AG04450 (cell line): ENCODE measurements at regions not wholly inside any gene's neighbourhood (a gene's known extent, or its start where the extent isn't known, plus 50 kb on each side); places are given as distances from the start of the nearest gene placed in this dataset.
"Not testable (repeated sequence)": the region's sequence is repeated elsewhere in the genome, so short reads cannot be mapped to it uniquely, and the experiment has no call there.

Experiments used
- CTCF ChIA-PET: fragments of 300-600, 350-600 bp; formaldehyde crosslinking; extraction: SDS; loops from one replicate; lab custom pipeline; 2022; ENCODE audit warnings: antibody characterized with exemption, inconsistent platforms; lab: Charles Lee
- POLR2A ChIA-PET: fragments of 350-600 bp; formaldehyde crosslinking; extraction: SDS; loops from one replicate; lab custom pipeline; 2021; ENCODE audit warnings: antibody characterized with exemption, inconsistent platforms; lab: Yijun Ruan, JAX
- DNase-seq: peaks from one replicate; pipeline ENCODE4 v3.0.0-alpha.2; 2011; ENCODE audit warnings: low read depth, low spot score
- H3K27ac ChIP-seq: one replicate; pipeline ENCODE4 v1.5.1; 2012; ENCODE audit warnings: low read depth, low read length, control low read depth
- H3K27me3 ChIP-seq: one replicate; pipeline ENCODE4 v1.6.0; 2012; ENCODE audit warnings: low read length; ENCODE audit not compliant: control insufficient read depth, insufficient read depth
- H3K4me3 ChIP-seq: 2 replicates; pipeline ENCODE4 v1.5.1; 2011; ENCODE audit warnings: mild to moderate bottlenecking, low read depth, low read length, control low read depth
- H3K9me3 ChIP-seq: 2 replicates; pipeline ENCODE4 v1.5.1; 2012; ENCODE audit warnings: low read length; ENCODE audit not compliant: control insufficient read depth, insufficient read depth
- CTCF ChIP-seq: IDR thresholded peaks from 2 replicates; pipeline ENCODE4 v1.5.1; 2011; ENCODE audit warnings: low read depth, low read length, control low read depth, inconsistent platforms

- no peak for DNase-seq
- H3K27me3 ChIP-seq = peaks cover 15% of the 10 kb centered on the region
- ChIA-PET POLR2A (no interaction called here), CTCF (interaction anchor here (1.2 kb wide), 1 partner anchor 211 kb away, joined by 4 read pairs; no protein-coding TSS in a partner anchor)
- TF ChIP-seq CTCF = no peak
- H3K27ac ChIP-seq = no peak overlapping the region
- no peak overlapping the region for H3K4me3 ChIP-seq
- H3K9me3 ChIP-seq = no peaks in the 10 kb centered on the region; the same call in 1 of the 2 replicates
Observed at GRCh38 chr6:804317-804716, 111.4 kb upstream of the EXOC2 start.

- CTCF ChIA-PET = no interaction called here
- POLR2A ChIA-PET = no interaction called here
- Histone ChIP-seq H3K27ac (no peak overlapping the region), H3K4me3 (no peak overlapping the region), H3K27me3 (peaks cover 15% of the 10 kb centered on the region), H3K9me3 (no peaks in the 10 kb centered on the region; the same call in 1 of the 2 replicates)
- no peak for DNase-seq
- no peak for TF ChIP-seq CTCF
Observed at GRCh38 chr6:803191-803977, 110.4 kb upstream of the EXOC2 start.

- no peak overlapping the region for H3K27ac ChIP-seq
- ChIA-PET CTCF (no interaction called here), POLR2A (no interaction called here)
- H3K27me3 ChIP-seq = peaks cover 15% of the 10 kb centered on the region
- no peak for DNase-seq
- no peak for TF ChIP-seq CTCF
- H3K4me3 ChIP-seq = no peak overlapping the region
- H3K9me3 ChIP-seq = no peaks in the 10 kb centered on the region; the same call in 1 of the 2 replicates
Observed at GRCh38 chr6:802701-803100, 109.8 kb upstream of the EXOC2 start.

GRCh38 chr6:802223-802622 is 109.3 kb upstream of the EXOC2 start:
- CTCF ChIA-PET, DNase-seq, H3K27ac ChIP-seq, POLR2A ChIA-PET, H3K9me3 ChIP-seq, H3K4me3 ChIP-seq: not testable (repeated sequence)
- peaks cover 15% of the 10 kb centered on the region for H3K27me3 ChIP-seq

GRCh38 chr6:799769-800168 is 106.8 kb upstream of the EXOC2 start:
- Histone ChIP-seq H3K27me3 (peaks cover 16% of the 10 kb centered on the region), H3K4me3 (no peak overlapping the region), H3K9me3 (no peaks in the 10 kb centered on the region; the same call in 1 of the 2 replicates), H3K27ac (no peak overlapping the region)
- DNase-seq = no peak
- no peak for TF ChIP-seq CTCF
- ChIA-PET POLR2A (no interaction called here), CTCF (interaction anchor here (0.6 to 4.3 kb wide), 8 partner anchors 200 to 637 kb away, joined by 3 to 41 read pairs (median 14); no protein-coding TSS in a partner anchor)
